HPDE6-E6E7 (cell line): ENCODE measurements at regions not wholly inside any gene's neighbourhood (a gene's known extent, or its start where the extent isn't known, plus 50 kb on each side); places are given as distances from the start of the nearest gene placed in this dataset.

Experiments used
- DNase-seq: peaks from one replicate; pipeline ENCODE4 v3.0.0; 2011; ENCODE audit warnings: missing footprints; ENCODE audit errors: extremely low spot score

GRCh38 chr1:60386249-60386648 is 312.7 kb upstream of the C1orf87 start:
- DNase-seq: no peak

GRCh38 chr1:60376196-60376595 is 302.6 kb upstream of the C1orf87 start:
- DNase-seq: no peak

DNA sequence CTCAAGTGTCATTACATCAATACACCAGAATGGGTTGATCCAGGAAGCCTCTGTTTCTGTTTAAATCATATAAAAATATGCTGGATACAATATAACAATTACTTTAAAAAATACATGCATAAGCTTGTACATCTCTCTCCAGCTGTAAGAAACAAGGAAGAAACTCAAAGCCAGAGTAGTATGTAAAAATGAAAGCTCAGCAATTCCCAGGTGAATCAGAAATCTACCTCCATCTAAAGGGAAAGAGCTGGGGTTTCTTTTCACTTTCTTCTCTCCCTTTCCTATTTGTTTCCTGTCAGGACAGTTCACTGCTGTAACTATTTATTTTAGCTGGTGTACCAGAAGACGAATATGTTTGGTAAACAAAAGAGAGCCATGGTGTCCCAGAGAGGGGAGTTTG is 301.0 kb upstream of the C1orf87 start:
- no peak for DNase-seq

DNA sequence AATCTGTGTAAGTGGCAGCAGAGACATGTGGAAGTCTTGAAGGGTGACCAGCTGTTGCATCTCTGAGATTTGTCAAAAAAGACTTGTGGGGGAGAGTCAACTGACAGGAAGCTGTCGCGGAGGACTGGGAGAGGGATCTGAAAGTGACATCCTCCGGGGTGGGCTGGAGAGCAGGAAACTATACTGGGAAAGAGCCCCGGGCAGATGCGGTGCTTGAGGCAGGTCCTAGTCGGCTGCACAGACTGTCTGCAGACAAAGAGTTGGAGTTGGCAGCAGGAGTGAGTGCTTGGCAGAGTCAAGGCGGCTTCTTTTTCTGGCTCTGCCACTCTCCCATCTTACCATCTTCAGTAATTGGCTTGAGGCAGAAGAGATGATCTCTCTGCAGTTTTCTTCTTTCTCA is 294.0 kb upstream of the C1orf87 start:
- DNase-seq: no peak

DNA sequence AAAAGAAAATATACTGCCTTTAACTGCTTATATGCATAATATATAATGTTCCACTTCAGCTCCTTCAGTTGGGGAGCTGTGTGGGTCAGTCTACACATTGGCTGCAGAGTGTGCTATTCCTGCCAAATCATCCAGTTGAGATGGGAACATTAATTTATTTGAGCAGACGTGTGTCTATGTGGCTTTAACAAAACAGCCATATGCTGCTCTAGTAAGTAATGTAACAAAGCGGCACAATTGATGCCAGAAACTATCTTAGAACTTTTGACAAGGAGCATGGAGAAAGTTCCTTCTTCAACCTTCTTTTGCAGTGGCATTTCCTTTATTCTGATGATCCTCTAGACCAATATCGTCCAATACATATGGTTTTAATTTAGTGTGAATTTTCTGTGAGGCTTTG is 285.9 kb upstream of the C1orf87 start:
- DNase-seq: no peak

DNA sequence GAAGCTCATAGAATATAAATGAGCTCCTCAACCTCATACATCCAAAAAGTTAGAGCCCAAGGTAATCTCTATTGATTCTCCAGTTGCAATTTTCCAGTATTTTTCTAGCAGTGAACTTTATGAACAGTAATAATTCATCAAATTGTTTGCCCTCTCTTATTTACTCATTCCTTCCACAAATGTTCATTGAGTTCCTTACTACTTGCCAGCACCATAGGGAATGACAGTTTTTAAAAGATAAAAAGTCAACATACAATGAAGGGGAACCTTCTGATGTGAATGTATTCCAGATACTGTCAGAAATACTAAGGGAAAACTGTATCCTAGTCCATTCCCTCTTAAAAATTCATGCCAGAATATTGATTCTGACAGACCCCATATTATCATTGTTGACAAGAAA is 277.0 kb upstream of the C1orf87 start:
- DNase-seq: no peak

GRCh38 chr1:60348884-60349283 is 275.3 kb upstream of the C1orf87 start:
- no peak for DNase-seq

GRCh38 chr1:60345621-60346020 is 272.1 kb upstream of the C1orf87 start:
- no peak for DNase-seq

DNA sequence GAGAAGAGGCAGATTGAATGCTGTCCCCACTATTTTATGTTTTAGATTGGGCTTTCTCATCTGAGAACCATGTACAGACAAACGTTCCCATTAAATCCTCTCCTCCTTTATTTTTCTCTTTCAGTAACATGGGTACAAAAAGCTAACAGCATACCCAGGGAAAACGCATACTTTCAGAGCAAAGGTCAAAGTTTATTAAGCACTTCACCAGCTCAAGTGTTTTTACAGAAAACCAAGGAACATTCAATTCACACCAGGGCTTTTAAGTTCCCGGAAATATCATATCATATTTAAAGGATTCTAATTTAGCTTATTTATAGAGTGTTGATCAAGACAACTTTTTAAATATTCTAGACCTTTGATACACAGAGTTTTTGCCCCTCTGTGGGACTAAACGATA is 271.5 kb upstream of the C1orf87 start:
- DNase-seq: no peak

DNA sequence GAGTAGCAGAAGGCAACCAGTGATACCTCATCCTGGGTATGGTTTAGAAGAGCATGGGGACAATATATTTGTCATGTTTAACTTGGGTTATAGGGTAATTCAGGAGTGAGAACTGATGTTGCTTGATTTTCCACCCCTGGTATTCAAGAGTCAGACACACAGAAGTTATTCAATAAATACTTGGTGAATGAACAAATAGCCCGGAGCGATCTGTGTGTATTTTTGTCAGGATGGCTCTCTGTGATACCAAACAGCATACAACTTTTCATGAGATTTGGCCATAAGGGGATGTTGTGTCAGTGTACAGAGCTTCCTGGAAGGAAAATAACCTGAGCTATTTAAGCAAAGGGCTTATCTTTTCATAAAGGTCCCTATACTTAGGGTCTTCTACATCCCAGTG is 270.2 kb upstream of the C1orf87 start:
- DNase-seq: no peak

DNA sequence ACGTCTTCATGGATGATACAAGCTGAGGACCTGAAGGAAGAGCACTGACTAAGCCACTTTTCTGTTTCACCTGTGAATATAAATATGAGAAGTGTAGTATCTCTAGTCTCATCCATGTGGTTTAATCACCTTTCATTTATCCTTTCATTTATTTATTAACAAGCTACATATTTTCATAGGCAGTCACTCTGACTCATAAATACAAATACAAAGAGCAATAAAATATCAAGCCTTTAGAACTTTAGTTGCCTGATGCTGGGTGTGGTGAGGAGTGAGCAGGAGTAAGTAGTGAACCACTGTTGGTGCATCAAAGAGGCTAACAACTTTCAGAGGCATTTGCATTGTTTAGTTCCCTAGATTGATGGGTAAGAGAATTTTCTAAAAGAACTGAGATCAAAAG is 269.0 kb upstream of the C1orf87 start:
- no peak for DNase-seq

DNA sequence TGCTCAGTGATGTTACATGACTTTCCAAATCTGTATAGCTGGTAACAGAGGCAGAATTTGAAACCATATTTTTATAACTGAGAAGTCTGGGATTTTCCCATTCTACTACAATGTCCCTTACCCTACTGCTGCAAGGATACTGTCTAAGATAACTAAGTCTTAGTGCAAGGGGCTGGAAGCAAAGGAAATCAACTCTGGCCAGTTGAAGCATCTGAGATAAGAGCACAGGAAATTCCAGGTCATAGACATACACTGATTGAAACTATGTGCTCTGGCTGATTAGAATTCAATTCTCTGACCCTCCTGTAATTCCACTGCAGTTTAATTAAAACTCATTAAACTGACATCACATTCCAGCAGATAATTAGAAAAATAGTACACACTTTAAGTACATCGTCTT is 267.7 kb upstream of the C1orf87 start:
- DNase-seq: no peak

- no peak for DNase-seq
Observed at GRCh38 chr1:60331647-60332046, 258.1 kb upstream of the C1orf87 start.

- DNase-seq: no peak
Observed at GRCh38 chr1:60329651-60330050, 256.1 kb upstream of the C1orf87 start.

- DNase-seq: no peak
Observed at GRCh38 chr1:60311838-60312237, 238.3 kb upstream of the C1orf87 start.

- no peak for DNase-seq
Observed at GRCh38 chr1:60299581-60299980, 226.0 kb upstream of the C1orf87 start.

DNA sequence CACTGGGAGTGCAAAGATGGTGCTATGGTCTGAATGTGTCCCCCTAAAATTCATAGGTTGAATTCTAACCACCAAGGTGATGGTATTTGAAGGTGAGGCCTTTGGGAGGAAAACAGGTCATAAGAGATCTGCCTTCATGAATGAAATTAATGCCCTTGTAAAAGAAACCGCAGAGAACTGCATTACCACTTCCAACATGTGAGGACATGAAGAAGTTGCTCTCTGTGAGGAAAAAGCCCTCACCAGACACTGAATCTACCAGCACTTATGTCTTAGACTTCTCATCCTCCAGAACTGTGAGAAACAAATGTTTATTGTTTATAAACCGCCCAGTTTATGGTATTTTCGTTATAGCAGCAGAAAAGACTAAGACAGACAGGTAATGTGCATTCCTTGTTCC is 224.7 kb upstream of the C1orf87 start:
- no peak for DNase-seq

DNA sequence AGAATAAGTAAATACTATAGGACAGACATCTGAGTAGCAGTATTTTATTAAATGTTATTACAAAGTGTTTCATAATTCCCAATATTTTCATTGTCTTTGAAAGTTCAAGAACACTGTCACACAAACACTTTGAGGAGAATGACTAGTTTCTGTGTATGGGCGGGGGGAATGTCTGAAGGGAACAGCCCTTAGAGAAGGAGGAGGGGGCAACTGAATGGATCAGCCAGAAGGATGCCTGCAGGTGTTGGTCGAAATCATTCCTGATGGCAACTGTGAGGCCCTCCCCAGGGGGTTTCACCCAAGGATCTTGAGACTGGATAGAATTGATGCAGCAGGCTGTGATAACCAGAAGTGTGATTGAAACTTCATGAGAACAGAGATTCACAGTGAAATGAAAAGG is 223.2 kb upstream of the C1orf87 start:
- no peak for DNase-seq

DNA sequence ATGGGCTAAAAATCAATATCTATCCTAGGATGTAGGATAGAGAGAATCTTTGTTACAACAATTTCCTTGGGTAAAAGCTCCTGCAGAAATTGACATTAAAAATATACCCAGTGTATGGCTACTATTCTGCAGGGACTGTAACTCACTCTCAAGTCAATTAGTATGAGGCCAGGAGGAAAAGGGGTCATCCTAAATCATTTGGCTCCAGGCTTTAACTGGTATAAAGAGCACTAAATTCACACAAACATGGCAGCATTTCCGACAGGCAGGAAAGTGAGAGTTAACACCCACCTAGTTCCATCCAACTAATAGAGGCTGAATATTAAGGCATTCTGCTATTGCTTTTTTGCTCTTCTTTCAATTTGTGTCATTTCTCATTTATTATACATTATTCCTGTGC is 218.6 kb upstream of the C1orf87 start:
- no peak for DNase-seq

DNA sequence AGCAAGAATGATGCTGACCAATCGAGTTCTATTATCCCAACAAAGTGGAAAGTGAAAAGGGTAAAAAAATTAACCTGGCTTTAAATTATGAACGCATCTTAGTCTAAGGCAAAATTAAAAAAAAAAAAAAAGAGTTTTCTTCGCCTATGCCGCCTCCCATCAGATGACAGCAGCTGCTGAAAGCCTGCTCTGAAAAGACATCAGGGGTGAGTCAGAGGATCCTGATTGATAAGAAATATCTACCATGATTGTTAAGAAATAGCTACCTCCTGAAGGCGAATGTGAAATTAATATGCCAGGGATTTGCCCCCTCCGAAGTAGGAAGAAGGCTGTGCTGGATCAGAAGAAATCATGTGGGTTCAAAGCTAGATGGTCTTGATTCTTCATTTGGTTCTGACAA is 216.8 kb upstream of the C1orf87 start:
- no peak for DNase-seq

DNA sequence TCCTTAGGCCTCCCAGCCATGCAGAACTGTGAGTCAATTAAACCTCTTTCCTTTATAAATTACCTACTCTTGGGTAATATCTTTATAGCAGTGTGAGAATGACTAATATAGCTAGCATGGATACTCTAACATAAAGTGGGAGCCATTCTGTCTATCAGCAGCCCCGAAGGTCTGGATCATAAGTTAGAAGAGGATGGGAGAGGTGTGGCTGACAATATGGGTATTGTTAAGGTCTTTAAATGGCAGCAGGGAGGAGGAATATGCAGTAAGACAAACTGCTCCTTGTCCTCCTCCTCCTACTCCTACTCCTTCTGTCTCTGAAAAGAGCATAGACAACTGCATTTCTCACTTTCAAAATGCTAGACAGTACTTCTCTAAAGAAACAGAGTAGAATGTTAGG is 214.0 kb upstream of the C1orf87 start:
- DNase-seq: no peak

GRCh38 chr1:60283690-60284089 is 210.1 kb upstream of the C1orf87 start:
- DNase-seq: no peak

GRCh38 chr1:60281360-60281932 is 207.9 kb upstream of the C1orf87 start:
- DNase-seq: peak; percentile 78

GRCh38 chr1:60280819-60281218 is 207.2 kb upstream of the C1orf87 start:
- DNase-seq: no peak

GRCh38 chr1:60280256-60280655 is 206.7 kb upstream of the C1orf87 start:
- DNase-seq: no peak
